RPMI7951 (cell line): ENCODE measurements at regions not wholly inside any gene's neighbourhood (a gene's known extent, or its start where the extent isn't known, plus 50 kb on each side); places are given as distances from the start of the nearest gene placed in this dataset.

Experiments
- DNase-seq: peaks from one replicate; pipeline ENCODE4 v3.0.0-alpha.2; 2012; ENCODE audit warnings: low read depth

GRCh38 chr15:62270216-62270921 lies 105.3 kb upstream of the C2CD4B start:
- DNase-seq, result no peak

- DNase-seq, result no peak
Measured at GRCh38 chr15:62272290-62272689, 107.2 kb upstream of the C2CD4B start.

- DNase-seq, result no peak
Measured at GRCh38 chr15:62275831-62276230, 110.7 kb upstream of the C2CD4B start.

GRCh38 chr15:62277816-62278394 lies 112.8 kb upstream of the C2CD4B start:
- DNase-seq, result no peak

GRCh38 chr15:62278534-62278933 lies 113.4 kb upstream of the C2CD4B start:
- no peak for DNase-seq

GRCh38 chr15:62279041-62279440 lies 114.0 kb upstream of the C2CD4B start:
- DNase-seq, result no peak

- DNase-seq, result no peak
Measured at GRCh38 chr15:62280625-62281024, 115.5 kb upstream of the C2CD4B start.

GRCh38 chr15:62281801-62282200 lies 116.7 kb upstream of the C2CD4B start:
- DNase-seq, result peak; percentile 22

GRCh38 chr15:62287066-62287857 lies 122.2 kb upstream of the C2CD4B start:
- DNase-seq, result no peak

- no peak for DNase-seq
Measured at GRCh38 chr15:62288361-62289017, 123.4 kb upstream of the C2CD4B start.

GRCh38 chr15:62291262-62291661 lies 126.2 kb upstream of the C2CD4B start:
- no peak for DNase-seq

- DNase-seq, result no peak
Measured at GRCh38 chr15:62296756-62297507, 131.8 kb upstream of the C2CD4B start.

- no peak for DNase-seq
Measured at GRCh38 chr15:62297522-62297921, 132.4 kb upstream of the C2CD4B start.

- DNase-seq, result no peak
Measured at GRCh38 chr15:62297933-62298332, 132.8 kb upstream of the C2CD4B start.

- no peak for DNase-seq
Measured at GRCh38 chr15:62298811-62299210, 133.7 kb upstream of the C2CD4B start.

- DNase-seq, result no peak
Measured at GRCh38 chr15:62299541-62299940, 134.5 kb upstream of the C2CD4B start.

- no peak for DNase-seq
Measured at GRCh38 chr15:62301993-62302675, 137.0 kb upstream of the C2CD4B start.

GRCh38 chr15:62306851-62307504 lies 141.9 kb upstream of the C2CD4B start:
- DNase-seq, result peak; percentile 78

- DNase-seq, result peak; percentile 79
Measured at GRCh38 chr15:62307551-62307950, 142.5 kb upstream of the C2CD4B start.

GRCh38 chr15:62316413-62317060 lies 151.5 kb upstream of the C2CD4B start:
- DNase-seq, result no peak
